Keratinocyte (primary cell): ENCODE measurements at regions not wholly inside any gene's neighbourhood (a gene's known extent, or its start where the extent isn't known, plus 50 kb on each side); places are given as distances from the start of the nearest gene placed in this dataset.

Experiments
- DNase-seq: peaks from one replicate; pipeline ENCODE4 v3.0.0-alpha.2; 2011; ENCODE audit warnings: low read depth, missing footprints, low spot score
- FAIRE-seq: peaks from 2 replicates; lab custom pipeline; 2011; peaks lifted over from hg19 to GRCh38; lab: Jason Lieb, UNC
- H2AFZ ChIP-seq: 2 replicates; pipeline ENCODE4 v1.6.0; 2012; ENCODE audit warnings: low read length, control low read depth, inconsistent platforms; ENCODE audit not compliant: control insufficient read depth
- H3K27ac ChIP-seq: 2 replicates; pipeline ENCODE4 v1.5.1; 2011; ENCODE audit warnings: low read length; ENCODE audit not compliant: control insufficient read depth, insufficient read depth
- H3K27me3 ChIP-seq: 3 replicates; pipeline ENCODE4 v1.6.0; 2011; ENCODE audit warnings: low read length; ENCODE audit not compliant: control insufficient read depth, insufficient read depth; ENCODE audit errors: extremely low read depth
- H3K36me3 ChIP-seq, 2 experiments: 2 replicates in 1 of 2; 3 replicates in 1 of 2; pipeline ENCODE4 v1.5.1; 2011; ENCODE audit warnings: low read length in 2 of 2, mild to moderate bottlenecking in 1 of 2; ENCODE audit not compliant: control insufficient read depth in 2 of 2, insufficient read depth in 2 of 2; ENCODE audit errors: extremely low read depth in 1 of 2
- H3K4me1 ChIP-seq: 3 replicates; pipeline ENCODE4 v1.5.1; 2011; ENCODE audit warnings: low read length; ENCODE audit not compliant: control insufficient read depth, insufficient read depth; ENCODE audit errors: extremely low read depth
- H3K4me2 ChIP-seq: 3 replicates; pipeline ENCODE4 v1.6.0; 2011; ENCODE audit warnings: low read depth, low read length; ENCODE audit not compliant: control insufficient read depth, insufficient read depth; ENCODE audit errors: extremely low read depth
- H3K4me3 ChIP-seq, 3 experiments: fragments of 200-600 bp in 1 of 3; sonication (generic) in 1 of 3; 2 replicates in 2 of 3; 3 replicates in 1 of 3; pipeline ENCODE4 v1.5.1; 2011 to 2016; ENCODE audit warnings: low read length in 3 of 3, mild to moderate bottlenecking in 3 of 3, control low read depth in 2 of 3, inconsistent platforms in 1 of 3, low read depth in 1 of 3, mixed read lengths in 1 of 3, mixed run types in 1 of 3, moderate library complexity in 1 of 3; ENCODE audit not compliant: control insufficient read depth in 2 of 3, insufficient read depth in 2 of 3; ENCODE audit errors: extremely low read depth in 1 of 3
- H3K79me2 ChIP-seq: 2 replicates; pipeline ENCODE4 v1.6.0; 2012; ENCODE audit warnings: low read length; ENCODE audit not compliant: control insufficient read depth, insufficient read depth
- H3K9ac ChIP-seq: 3 replicates; pipeline ENCODE4 v1.6.0; 2011; ENCODE audit warnings: low read length; ENCODE audit not compliant: control insufficient read depth, insufficient read depth; ENCODE audit errors: extremely low read depth
- H3K9me1 ChIP-seq: 3 replicates; pipeline ENCODE4 v1.6.0; 2011; ENCODE audit warnings: low read length; ENCODE audit not compliant: control insufficient read depth, insufficient read depth; ENCODE audit errors: extremely low read depth
- H3K9me3 ChIP-seq: 2 replicates; pipeline ENCODE4 v1.5.1; 2012; ENCODE audit warnings: low read depth, low read length; ENCODE audit not compliant: control insufficient read depth
- H4K20me1 ChIP-seq: 3 replicates; pipeline ENCODE4 v1.6.0; 2011; ENCODE audit warnings: low read length; ENCODE audit not compliant: control insufficient read depth, insufficient read depth; ENCODE audit errors: extremely low read depth
- CTCF ChIP-seq, 3 experiments: IDR thresholded peaks in 1 of 3; conservative IDR thresholded peaks in 1 of 3; optimal IDR thresholded peaks in 1 of 3; 2 replicates in 2 of 3; 3 replicates in 1 of 3; pipeline versions ENCODE3 to v1.5.1; 2011; ENCODE audit warnings: low read length in 3 of 3, mild to moderate bottlenecking in 3 of 3, moderate library complexity in 2 of 3, control low read depth in 1 of 3, inconsistent platforms in 1 of 3; ENCODE audit not compliant: insufficient read depth in 2 of 3; ENCODE audit errors: extremely low read depth in 1 of 3
- EZH2 ChIP-seq: IDR thresholded peaks from one replicate; pipeline ENCODE4 v1.6.1; 2012; ENCODE audit warnings: inconsistent platforms, mild to moderate bottlenecking, low read length, moderate library complexity
- dilution Hi-C: fragments of 300-500 bp; cut with MboI; formaldehyde crosslinking; loops from one replicate; pipeline ENCODE4 v1.7.0; 2020; ENCODE audit warnings: low sequenced_read_pairs; ENCODE audit not compliant: extremely low pct_ligation_motif_present

DNA sequence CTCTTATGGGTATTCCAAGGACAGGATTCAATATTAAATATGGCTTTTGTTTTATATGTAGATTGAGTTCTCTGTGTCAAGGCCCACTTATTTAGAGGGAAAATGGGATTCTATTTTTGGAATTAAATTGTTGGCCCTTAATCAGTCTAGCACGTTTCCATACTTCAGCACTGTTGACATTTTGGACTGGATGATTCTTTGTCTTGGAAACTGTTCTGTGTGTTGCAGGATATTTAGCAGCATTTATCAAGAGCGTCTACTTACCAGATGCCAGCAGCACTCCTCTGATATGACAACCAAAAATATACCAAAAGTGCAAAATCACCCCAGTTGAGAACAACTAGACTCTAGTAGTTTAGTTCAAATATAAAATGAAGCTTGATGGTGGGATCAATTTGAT is 1027.0 kb upstream of the COX7C start:
- Histone ChIP-seq H3K9ac (no peak overlapping the region), H3K9me3 (peaks cover 3% of the 10 kb centered on the region), H3K4me1 (no peaks in the 10 kb centered on the region), H3K36me3 (no peaks in the 10 kb centered on the region), H3K79me2 (no peaks in the 10 kb centered on the region), H3K4me3 (no peak overlapping the region), H3K4me2 (no peak overlapping the region), H3K27me3 (no peaks in the 10 kb centered on the region), H4K20me1 (no peaks in the 10 kb centered on the region), H2AFZ (no peak overlapping the region), H3K9me1 (no peaks in the 10 kb centered on the region), H3K27ac (no peak overlapping the region)
- FAIRE-seq (no peak), DNase-seq (no peak)
- dilution Hi-C loops: no loop called here
- TF ChIP-seq EZH2: no peak
- TF ChIP-seq CTCF (optimal IDR thresholded peaks at IDR 0.05 in 1 of 3, IDR thresholded peaks at IDR 0.05 in 1 of 3, conservative IDR thresholded peaks at IDR 0.05 in 1 of 3; ENCODE audit: extremely low read depth in 1 of 3, insufficient read depth in 2 of 3, low read length in 3 of 3): no peak

DNA sequence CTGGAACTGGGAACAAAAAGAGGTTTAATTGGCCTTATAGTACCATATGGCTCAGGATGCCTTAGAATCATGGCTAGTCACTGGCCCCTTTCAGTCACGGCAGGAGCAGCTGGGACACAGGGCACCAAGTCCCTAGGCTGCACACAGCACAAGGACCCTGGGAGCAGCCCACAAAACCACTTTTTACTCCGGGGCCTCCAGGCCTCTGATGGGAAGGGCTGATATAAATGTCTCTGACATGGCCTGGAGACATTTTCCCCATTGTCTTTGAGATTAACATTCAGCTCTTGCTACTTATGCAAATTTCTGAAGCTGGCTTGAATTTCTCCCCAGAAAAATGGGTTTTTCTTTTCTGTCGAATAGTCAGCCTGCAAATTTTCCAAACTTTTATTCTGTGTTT is 1026.4 kb upstream of the COX7C start:
- H3K9ac ChIP-seq: no peak overlapping the region
- H3K27me3 ChIP-seq: no peaks in the 10 kb centered on the region
- FAIRE-seq (no peak), DNase-seq (no peak)
- no peaks in the 10 kb centered on the region for H3K4me1 ChIP-seq
- no peak overlapping the region for H3K4me2 ChIP-seq
- no peaks in the 10 kb centered on the region for H3K36me3 ChIP-seq
- no peaks in the 10 kb centered on the region for H4K20me1 ChIP-seq
- no peak for TF ChIP-seq CTCF (optimal IDR thresholded peaks at IDR 0.05 in 1 of 3, IDR thresholded peaks at IDR 0.05 in 1 of 3, conservative IDR thresholded peaks at IDR 0.05 in 1 of 3; ENCODE audit: extremely low read depth in 1 of 3, insufficient read depth in 2 of 3, low read length in 3 of 3)
- no peak for TF ChIP-seq EZH2
- dilution Hi-C loops: no loop called here
- no peak overlapping the region for H2AFZ ChIP-seq
- H3K9me1 ChIP-seq: no peaks in the 10 kb centered on the region
- peaks cover 3% of the 10 kb centered on the region for H3K9me3 ChIP-seq
- no peak overlapping the region for H3K4me3 ChIP-seq
- H3K27ac ChIP-seq: no peak overlapping the region
- H3K79me2 ChIP-seq: no peaks in the 10 kb centered on the region
